Esophagus (tissue), 2 donors: ENCODE measurements at regions not wholly inside any gene's neighbourhood (a gene's known extent, or its start where the extent isn't known, plus 50 kb on each side); places are given as distances from the start of the nearest gene placed in this dataset.

Experiments used
- H3K27ac ChIP-seq, 2 donors: one replicate each; pipeline ENCODE4 v1.5.1; 2013; ENCODE audit warnings: low read depth in 2 of 2, mild to moderate bottlenecking in 2 of 2, inconsistent platforms in 1 of 2, low read length in 1 of 2, moderate library complexity in 1 of 2
- H3K27me3 ChIP-seq, 2 donors: one replicate each; pipeline ENCODE4 v1.6.1; 2013; ENCODE audit warnings: low read length in 2 of 2, control low read depth in 1 of 2, mild to moderate bottlenecking in 1 of 2; ENCODE audit not compliant: insufficient read depth in 2 of 2, control insufficient read depth in 1 of 2
- H3K36me3 ChIP-seq, 2 donors: one replicate each; pipeline ENCODE4 v1.6.1; 2013; ENCODE audit warnings: low read length in 1 of 2; ENCODE audit not compliant: control insufficient read depth in 2 of 2, insufficient read depth in 2 of 2
- H3K4me1 ChIP-seq, 2 donors: one replicate each; pipeline ENCODE4 v1.6.1; 2013; ENCODE audit warnings: low read length in 1 of 2; ENCODE audit not compliant: control insufficient read depth in 2 of 2, insufficient read depth in 2 of 2
- H3K4me3 ChIP-seq, 2 donors: one replicate each; pipeline ENCODE4 v1.5.1; 2013; ENCODE audit warnings: low read length in 2 of 2, mild to moderate bottlenecking in 2 of 2, low read depth in 1 of 2, moderate library complexity in 1 of 2
- H3K9me3 ChIP-seq, 2 donors: one replicate each; pipeline ENCODE4 v1.6.1; 2013; ENCODE audit warnings: mild to moderate bottlenecking in 2 of 2, low read depth in 1 of 2, low read length in 1 of 2, moderate library complexity in 1 of 2; ENCODE audit not compliant: control insufficient read depth in 2 of 2, insufficient read depth in 1 of 2
- WGBS, 2 donors: extraction: QIAGEN DNeasy Blood & Tissue Kit; methylation state at CpG; one replicate each; pipeline ENCODE4 v1.1.7; 2013; 5-methylcytosine and 5-hydroxymethylcytosine counted together
- donor health status: healthy with polysubstance abuse.
- donor health status: Bipolar disorder and iron deficiency.

- Histone ChIP-seq H3K36me3 (no peaks in the 10 kb centered on the region), H3K27ac (no peak overlapping the region), H3K4me1 (no peaks in the 10 kb centered on the region), H3K27me3 (no peaks in the 10 kb centered on the region), H3K9me3 (no peaks in the 10 kb centered on the region), H3K4me3 (no peak overlapping the region)
- 40 to 42% methylated on average over 46 to 47 of the region's 47 CpGs for whole genome bisulfite sequencing, 2 donors
Observed at GRCh38 chr2:106584304-106584954, 97.3 kb downstream of the CD8B2 start.

GRCh38 chr2:106596844-106597243 is 109.7 kb downstream of the CD8B2 start:
- WGBS, 2 donors = 67 to 73% methylated on average over 4 of the region's 4 CpGs
- Histone ChIP-seq H3K27ac (no peak overlapping the region), H3K36me3 (no peaks in the 10 kb centered on the region), H3K27me3 (no peaks in the 10 kb centered on the region), H3K9me3 (no peaks in the 10 kb centered on the region), H3K4me1 (no peaks in the 10 kb centered on the region), H3K4me3 (no peak overlapping the region)

- H3K36me3 ChIP-seq = no peaks in the 10 kb centered on the region
- no peak overlapping the region for H3K27ac ChIP-seq
- no peaks in the 10 kb centered on the region for H3K27me3 ChIP-seq
- H3K9me3 ChIP-seq = no peaks in the 10 kb centered on the region
- H3K4me1 ChIP-seq = no peaks in the 10 kb centered on the region
- H3K4me3 ChIP-seq = no peak overlapping the region
- WGBS, 2 donors = 86 to 89% methylated on average over 3 of the region's 3 CpGs
Observed at GRCh38 chr2:106599540-106599939, 112.4 kb downstream of the CD8B2 start.

GRCh38 chr2:106602042-106602441 is 114.9 kb downstream of the CD8B2 start:
- Histone ChIP-seq H3K9me3 (no peaks in the 10 kb centered on the region), H3K4me3 (no peak overlapping the region), H3K27ac (no peak overlapping the region), H3K36me3 (no peaks in the 10 kb centered on the region), H3K4me1 (no peaks in the 10 kb centered on the region), H3K27me3 (no peaks in the 10 kb centered on the region)
- 85% methylated on average over 4 of the region's 4 CpGs for WGBS, 2 donors

GRCh38 chr2:106606652-106607051 is 119.5 kb downstream of the CD8B2 start:
- Histone ChIP-seq H3K27me3 (no peaks in the 10 kb centered on the region), H3K27ac (no peak overlapping the region), H3K4me3 (no peak overlapping the region), H3K9me3 (no peaks in the 10 kb centered on the region), H3K36me3 (no peaks in the 10 kb centered on the region), H3K4me1 (no peaks in the 10 kb centered on the region)
- 73 to 83% methylated on average over 3 of the region's 3 CpGs for WGBS, 2 donors

- H3K4me1 ChIP-seq = no peaks in the 10 kb centered on the region
- H3K9me3 ChIP-seq = no peaks in the 10 kb centered on the region
- H3K4me3 ChIP-seq = no peak overlapping the region
- no peaks in the 10 kb centered on the region for H3K27me3 ChIP-seq
- WGBS, 2 donors = 92 to 97% methylated on average over 1 of the region's 1 CpG
- no peaks in the 10 kb centered on the region for H3K36me3 ChIP-seq
- H3K27ac ChIP-seq = no peak overlapping the region
Observed at GRCh38 chr2:106607371-106607770, 120.2 kb downstream of the CD8B2 start.

GRCh38 chr2:106609780-106610179 is 122.6 kb downstream of the CD8B2 start:
- 62 to 83% methylated on average over 2 of the region's 2 CpGs for WGBS, 2 donors
- H3K27ac ChIP-seq = no peak overlapping the region
- no peaks in the 10 kb centered on the region for H3K4me1 ChIP-seq
- H3K9me3 ChIP-seq = peaks cover 0 to 6% of the 10 kb centered on the region in 2 donors
- no peaks in the 10 kb centered on the region for H3K27me3 ChIP-seq
- no peaks in the 10 kb centered on the region for H3K36me3 ChIP-seq
- no peak overlapping the region for H3K4me3 ChIP-seq

- WGBS, 2 donors = 52 to 63% methylated on average over 5 of the region's 5 CpGs
Observed at GRCh38 chr2:106614511-106615291, 127.5 kb downstream of the CD8B2 start.

GRCh38 chr2:106618614-106619013 is 131.4 kb downstream of the CD8B2 start:
- Histone ChIP-seq H3K4me1 (no peaks in the 10 kb centered on the region), H3K27me3 (no peaks in the 10 kb centered on the region), H3K4me3 (no peak overlapping the region), H3K9me3 (no peaks in the 10 kb centered on the region), H3K36me3 (no peaks in the 10 kb centered on the region), H3K27ac (no peak overlapping the region)
- 75 to 79% methylated on average over 3 of the region's 3 CpGs for WGBS, 2 donors

More at GRCh38 chr2:106614511-106615291, 127.5 kb downstream of the CD8B2 start:
- no peaks in the 10 kb centered on the region for H3K4me1 ChIP-seq
- peaks cover 0 to 6% of the 10 kb centered on the region in 2 donors for H3K9me3 ChIP-seq
- no peak overlapping the region for H3K4me3 ChIP-seq
- H3K36me3 ChIP-seq = no peaks in the 10 kb centered on the region
- no peak overlapping the region for H3K27ac ChIP-seq
- H3K27me3 ChIP-seq = no peaks in the 10 kb centered on the region

GRCh38 chr2:106623456-106623855 is 136.3 kb downstream of the CD8B2 start:
- no peak overlapping the region for H3K4me3 ChIP-seq
- H3K9me3 ChIP-seq = peaks cover 6 to 7% of the 10 kb centered on the region in 2 donors
- no peaks in the 10 kb centered on the region for H3K27me3 ChIP-seq
- H3K4me1 ChIP-seq = no peaks in the 10 kb centered on the region
- 65 to 66% methylated on average over 2 of the region's 2 CpGs for WGBS, 2 donors
- no peaks in the 10 kb centered on the region for H3K36me3 ChIP-seq
- H3K27ac ChIP-seq = no peak overlapping the region
